ENCODE measurements at regions not wholly inside any gene's neighbourhood (a gene's known extent, or its start where the extent isn't known, plus 50 kb on each side); places are given as distances from the start of the nearest gene placed in this dataset.

GRCh38 chr1:81004011-81004410 lies 796.7 kb upstream of the ADGRL2 start:
- Histone ChIP-seq H2AFZ (ENCODE audit: low read length) (no peak overlapping the region), H3F3A (ENCODE audit: insufficient read depth, low read length) (no peaks in the 10 kb centered on the region), H3K36me3 (replicated peaks; ENCODE audit: insufficient read depth, low read length) (no peaks in the 10 kb centered on the region), H3K27ac (ENCODE audit: low read length) (no peak overlapping the region), H3K4me1 (ENCODE audit: low read length) (no peaks in the 10 kb centered on the region), H3K9me3 (replicated peaks; ENCODE audit: insufficient read depth, low read length) (no peaks in the 10 kb centered on the region), H3K27me3 (replicated peaks; ENCODE audit: insufficient read depth, low read length) (no peaks in the 10 kb centered on the region), H3K4me2 (ENCODE audit: low read depth, low read length) (no peak overlapping the region), H4K20me1 (ENCODE audit: insufficient read depth, low read length) (no peaks in the 10 kb centered on the region), H3K9me2 (replicated peaks; ENCODE audit: insufficient read depth, low read length) (no peaks in the 10 kb centered on the region), H3K4me3 (ENCODE audit: low read length) (no peak overlapping the region), H3K79me2 (ENCODE audit: low read length) (no peaks in the 10 kb centered on the region), H3K9ac (ENCODE audit: low read length) (no peak overlapping the region)
- no peak for TF ChIP-seq EZH2phosphoT487 (IDR thresholded peaks at IDR 0.05; ENCODE audit: low read length)
- TF ChIP-seq EZH2 (optimal IDR thresholded peaks at IDR 0.05; ENCODE audit: low read depth, low read length) = no peak
- TF ChIP-seq, protein P1, sequence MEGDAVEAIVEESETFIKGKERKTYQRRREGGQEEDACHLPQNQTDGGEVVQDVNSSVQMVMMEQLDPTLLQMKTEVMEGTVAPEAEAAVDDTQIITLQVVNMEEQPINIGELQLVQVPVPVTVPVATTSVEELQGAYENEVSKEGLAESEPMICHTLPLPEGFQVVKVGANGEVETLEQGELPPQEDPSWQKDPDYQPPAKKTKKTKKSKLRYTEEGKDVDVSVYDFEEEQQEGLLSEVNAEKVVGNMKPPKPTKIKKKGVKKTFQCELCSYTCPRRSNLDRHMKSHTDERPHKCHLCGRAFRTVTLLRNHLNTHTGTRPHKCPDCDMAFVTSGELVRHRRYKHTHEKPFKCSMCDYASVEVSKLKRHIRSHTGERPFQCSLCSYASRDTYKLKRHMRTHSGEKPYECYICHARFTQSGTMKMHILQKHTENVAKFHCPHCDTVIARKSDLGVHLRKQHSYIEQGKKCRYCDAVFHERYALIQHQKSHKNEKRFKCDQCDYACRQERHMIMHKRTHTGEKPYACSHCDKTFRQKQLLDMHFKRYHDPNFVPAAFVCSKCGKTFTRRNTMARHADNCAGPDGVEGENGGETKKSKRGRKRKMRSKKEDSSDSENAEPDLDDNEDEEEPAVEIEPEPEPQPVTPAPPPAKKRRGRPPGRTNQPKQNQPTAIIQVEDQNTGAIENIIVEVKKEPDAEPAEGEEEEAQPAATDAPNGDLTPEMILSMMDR (IDR thresholded peaks at IDR 0.05; ENCODE audit: low read length) = no peak
- no peak for DNase-seq

DNA sequence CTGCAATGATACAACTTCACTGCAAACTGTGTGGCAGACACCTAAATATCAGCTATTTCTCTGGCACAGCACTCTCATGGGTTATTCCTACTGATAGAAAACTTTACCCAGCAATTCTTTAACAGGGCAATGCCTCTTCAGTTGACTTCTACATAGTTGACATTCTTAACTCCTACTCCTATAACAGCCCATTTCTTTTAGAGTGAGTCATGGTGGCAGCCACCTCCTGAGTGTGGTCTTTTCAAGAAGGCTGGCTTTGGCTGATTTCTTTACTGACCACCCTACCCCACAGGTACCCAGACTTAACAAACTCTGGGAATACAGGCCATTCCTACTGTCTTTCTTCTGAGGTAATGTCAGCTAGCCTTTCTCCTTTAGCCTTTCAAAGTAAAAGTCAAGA lies 805.8 kb upstream of the ADGRL2 start:
- no peaks in the 10 kb centered on the region for H3F3A ChIP-seq (ENCODE audit: insufficient read depth, low read length)
- no peaks in the 10 kb centered on the region for H4K20me1 ChIP-seq (ENCODE audit: insufficient read depth, low read length)
- no peaks in the 10 kb centered on the region for H3K9me3 ChIP-seq (replicated peaks; ENCODE audit: insufficient read depth, low read length)
- no peaks in the 10 kb centered on the region for H3K4me1 ChIP-seq (ENCODE audit: low read length)
- H3K9me2 ChIP-seq (replicated peaks; ENCODE audit: insufficient read depth, low read length) = no peaks in the 10 kb centered on the region
- H3K4me3 ChIP-seq (ENCODE audit: low read length) = no peak overlapping the region
- no peaks in the 10 kb centered on the region for H3K79me2 ChIP-seq (ENCODE audit: low read length)
- DNase-seq = no peak
- TF ChIP-seq, protein P1 (IDR thresholded peaks at IDR 0.05; ENCODE audit: low read length) = no peak
- no peak for TF ChIP-seq EZH2 (optimal IDR thresholded peaks at IDR 0.05; ENCODE audit: low read depth, low read length)
- TF ChIP-seq EZH2phosphoT487 (IDR thresholded peaks at IDR 0.05; ENCODE audit: low read length) = no peak
- no peak overlapping the region for H2AFZ ChIP-seq (ENCODE audit: low read length)
- H3K4me2 ChIP-seq (ENCODE audit: low read depth, low read length) = no peak overlapping the region
- H3K27me3 ChIP-seq (replicated peaks; ENCODE audit: insufficient read depth, low read length) = no peaks in the 10 kb centered on the region
- no peak overlapping the region for H3K9ac ChIP-seq (ENCODE audit: low read length)
- H3K27ac ChIP-seq (ENCODE audit: low read length) = no peak overlapping the region
- H3K36me3 ChIP-seq (replicated peaks; ENCODE audit: insufficient read depth, low read length) = no peaks in the 10 kb centered on the region

GRCh38 chr1:80994038-80994437 lies 806.7 kb upstream of the ADGRL2 start:
- TF ChIP-seq EZH2 (optimal IDR thresholded peaks at IDR 0.05; ENCODE audit: low read depth, low read length) (no peak), EZH2phosphoT487 (IDR thresholded peaks at IDR 0.05; ENCODE audit: low read length) (no peak)
- TF ChIP-seq, protein P1 (IDR thresholded peaks at IDR 0.05; ENCODE audit: low read length) = no peak
- Histone ChIP-seq H3K27ac (ENCODE audit: low read length) (no peak overlapping the region), H3F3A (ENCODE audit: insufficient read depth, low read length) (no peaks in the 10 kb centered on the region), H3K9me2 (replicated peaks; ENCODE audit: insufficient read depth, low read length) (no peaks in the 10 kb centered on the region), H3K4me1 (ENCODE audit: low read length) (no peaks in the 10 kb centered on the region), H3K27me3 (replicated peaks; ENCODE audit: insufficient read depth, low read length) (no peaks in the 10 kb centered on the region), H3K4me3 (ENCODE audit: low read length) (no peak overlapping the region), H3K79me2 (ENCODE audit: low read length) (no peaks in the 10 kb centered on the region), H2AFZ (ENCODE audit: low read length) (no peak overlapping the region), H3K9ac (ENCODE audit: low read length) (no peak overlapping the region), H3K4me2 (ENCODE audit: low read depth, low read length) (no peak overlapping the region), H3K36me3 (replicated peaks; ENCODE audit: insufficient read depth, low read length) (no peaks in the 10 kb centered on the region), H4K20me1 (ENCODE audit: insufficient read depth, low read length) (no peaks in the 10 kb centered on the region), H3K9me3 (replicated peaks; ENCODE audit: insufficient read depth, low read length) (no peaks in the 10 kb centered on the region)
- no peak for DNase-seq

All from MM.1S (cell line).